GM12864 (cell line): ENCODE measurements at regions not wholly inside any gene's neighbourhood (a gene's known extent, or its start where the extent isn't known, plus 50 kb on each side); places are given as distances from the start of the nearest gene placed in this dataset.

Experiments
- DNase-seq: peaks from one replicate; pipeline ENCODE4 v3.0.0-alpha.2; 2011; ENCODE audit warnings: low read depth
- H3K4me3 ChIP-seq: 2 replicates; pipeline ENCODE4 v1.5.1; 2011; ENCODE audit warnings: mild to moderate bottlenecking, low read depth, low read length, control low read depth
- TF ChIP-seq, protein P1 (sequence below): IDR thresholded peaks from 2 replicates; pipeline ENCODE4 v1.5.1; 2011; ENCODE audit warnings: low read depth, mild to moderate bottlenecking, moderate library complexity, low read length, control low read depth, inconsistent platforms; ENCODE audit errors: missing control alignments

DNA sequence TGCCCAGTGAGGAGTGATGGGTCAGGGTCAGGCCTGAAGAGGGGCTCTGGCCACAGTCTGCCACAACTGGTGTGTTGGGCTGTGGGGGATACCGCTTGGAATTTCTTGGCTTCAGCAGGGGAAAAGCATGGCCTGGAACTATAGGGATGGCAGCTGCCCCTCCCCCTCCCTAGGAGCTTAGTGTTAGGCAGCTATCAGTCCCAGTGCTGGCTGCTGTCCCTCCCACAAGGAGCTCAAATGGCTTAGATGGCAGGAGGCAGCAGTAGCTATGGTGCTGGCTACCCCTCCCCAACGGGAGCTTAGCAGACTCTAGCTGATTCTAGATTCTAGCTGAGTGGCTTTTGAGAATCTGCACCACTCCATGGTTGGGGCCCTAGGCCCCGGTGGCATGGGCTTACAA, 414.5 kb upstream of the HSF2 start:
- no peak for DNase-seq
- H3K4me3 ChIP-seq, result no peak overlapping the region
- TF ChIP-seq, protein P1, sequence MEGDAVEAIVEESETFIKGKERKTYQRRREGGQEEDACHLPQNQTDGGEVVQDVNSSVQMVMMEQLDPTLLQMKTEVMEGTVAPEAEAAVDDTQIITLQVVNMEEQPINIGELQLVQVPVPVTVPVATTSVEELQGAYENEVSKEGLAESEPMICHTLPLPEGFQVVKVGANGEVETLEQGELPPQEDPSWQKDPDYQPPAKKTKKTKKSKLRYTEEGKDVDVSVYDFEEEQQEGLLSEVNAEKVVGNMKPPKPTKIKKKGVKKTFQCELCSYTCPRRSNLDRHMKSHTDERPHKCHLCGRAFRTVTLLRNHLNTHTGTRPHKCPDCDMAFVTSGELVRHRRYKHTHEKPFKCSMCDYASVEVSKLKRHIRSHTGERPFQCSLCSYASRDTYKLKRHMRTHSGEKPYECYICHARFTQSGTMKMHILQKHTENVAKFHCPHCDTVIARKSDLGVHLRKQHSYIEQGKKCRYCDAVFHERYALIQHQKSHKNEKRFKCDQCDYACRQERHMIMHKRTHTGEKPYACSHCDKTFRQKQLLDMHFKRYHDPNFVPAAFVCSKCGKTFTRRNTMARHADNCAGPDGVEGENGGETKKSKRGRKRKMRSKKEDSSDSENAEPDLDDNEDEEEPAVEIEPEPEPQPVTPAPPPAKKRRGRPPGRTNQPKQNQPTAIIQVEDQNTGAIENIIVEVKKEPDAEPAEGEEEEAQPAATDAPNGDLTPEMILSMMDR, result no peak

DNA sequence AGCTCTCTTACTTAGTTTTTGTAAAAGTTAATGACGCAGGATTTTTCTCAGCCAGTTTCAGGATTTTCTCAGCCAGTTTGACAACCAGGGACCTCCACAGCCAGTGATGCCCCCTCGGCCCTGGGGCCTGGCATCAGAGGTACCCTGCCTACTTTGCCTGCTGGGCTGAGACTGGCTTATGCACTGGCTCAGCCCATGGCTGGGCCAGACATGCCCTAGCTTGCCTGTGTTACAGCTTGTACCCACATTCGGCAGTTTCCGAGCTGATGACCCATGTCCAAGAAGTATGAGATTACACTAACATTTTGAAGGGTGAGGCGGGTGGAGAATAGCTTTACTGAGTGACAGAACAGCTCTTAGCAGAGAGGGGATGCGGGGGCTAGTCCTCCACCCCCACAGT, 406.1 kb upstream of the HSF2 start:
- DNase-seq, result no peak
- TF ChIP-seq, protein P1, result no peak
- H3K4me3 ChIP-seq, result no peak overlapping the region

DNA sequence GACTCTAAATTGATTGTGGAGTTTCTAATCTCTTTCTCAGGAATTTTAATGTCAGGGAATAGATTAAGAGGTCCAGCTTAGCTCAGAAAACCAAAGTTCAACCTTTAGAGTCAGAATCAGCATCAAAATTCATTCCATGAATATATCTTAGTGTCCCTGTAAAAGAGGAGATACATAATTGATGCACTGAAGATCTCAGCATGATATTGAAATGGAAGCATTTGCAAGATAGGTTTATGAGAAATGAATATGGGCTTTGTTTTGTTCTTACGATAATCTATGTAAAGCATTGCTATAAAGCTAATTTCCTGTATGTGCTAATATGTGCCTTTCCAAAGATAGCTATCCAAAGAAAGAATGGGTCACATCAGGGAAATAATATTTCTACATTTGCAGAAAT, 404.5 kb upstream of the HSF2 start:
- TF ChIP-seq, protein P1, result no peak
- DNase-seq, result no peak
- no peak overlapping the region for H3K4me3 ChIP-seq

DNA sequence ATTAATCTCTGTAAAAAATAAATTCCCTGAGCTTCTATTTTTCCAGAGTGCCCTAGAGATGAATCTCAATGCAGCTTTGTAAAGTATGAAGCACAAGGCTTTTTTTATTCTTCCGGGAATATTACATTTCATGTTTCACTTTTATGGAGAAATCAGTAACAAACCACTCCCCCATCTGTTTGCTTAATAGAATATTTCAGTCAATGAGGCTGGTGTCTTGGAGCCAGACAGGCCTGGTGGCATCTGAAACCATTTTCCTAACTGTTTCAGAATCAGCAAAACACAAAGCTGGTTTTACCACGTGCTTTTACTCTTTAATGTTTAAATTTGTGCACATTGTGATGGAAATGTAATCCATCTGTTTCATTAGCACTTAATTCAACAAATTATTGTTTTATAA, 400.8 kb upstream of the HSF2 start:
- TF ChIP-seq, protein P1, result no peak
- H3K4me3 ChIP-seq, result no peak overlapping the region
- no peak for DNase-seq

DNA sequence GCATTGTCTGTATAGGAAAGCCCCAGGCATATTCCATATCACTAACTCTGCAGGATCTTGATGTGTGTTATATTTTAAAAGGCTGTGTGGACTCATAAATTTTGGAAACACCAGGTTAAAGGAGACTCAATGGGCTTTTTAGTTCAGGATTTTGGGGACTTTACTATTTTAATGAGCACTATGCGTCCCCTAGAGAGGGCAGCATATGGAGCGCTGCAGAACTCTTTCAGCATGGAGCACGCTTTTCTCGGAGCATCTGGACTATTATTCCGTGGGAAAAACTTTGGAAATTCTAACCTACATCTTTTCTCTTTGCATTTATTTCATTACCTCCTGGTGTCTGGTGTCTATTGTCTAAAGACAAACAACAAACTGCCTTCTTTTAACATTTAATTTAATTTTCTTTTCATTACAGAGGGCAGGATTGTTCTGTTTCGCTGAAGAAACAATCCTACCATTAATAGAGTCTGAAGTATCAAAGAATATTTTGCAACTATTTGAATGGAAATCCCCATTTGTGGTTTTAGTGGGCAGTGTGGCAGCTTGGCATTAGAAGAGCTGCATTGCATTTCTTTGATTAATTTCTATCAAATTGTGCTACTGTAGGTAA, 399.9 kb upstream of the HSF2 start:
- no peak overlapping the region for H3K4me3 ChIP-seq
- TF ChIP-seq, protein P1, result no peak
- no peak for DNase-seq

DNA sequence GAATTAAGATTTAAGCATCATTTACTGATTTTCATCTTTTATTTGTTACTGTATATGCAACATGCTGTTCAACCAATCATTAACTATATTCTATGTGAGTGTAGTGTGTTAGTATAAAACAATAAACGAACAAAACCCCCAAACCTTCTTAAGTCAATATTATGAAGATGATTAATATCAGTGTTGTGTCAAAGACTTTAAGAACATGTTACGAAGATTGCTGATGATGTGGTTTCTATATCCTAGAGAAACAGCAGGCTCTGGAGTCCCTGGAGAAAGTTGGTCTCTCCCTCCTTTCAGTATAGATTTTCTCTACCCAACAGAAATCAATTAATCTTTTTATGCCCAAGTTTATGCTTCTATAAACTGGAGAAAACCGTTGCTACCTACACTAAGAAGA, 393.8 kb upstream of the HSF2 start:
- no peak for DNase-seq
- TF ChIP-seq, protein P1, result no peak
- H3K4me3 ChIP-seq, result no peak overlapping the region

DNA sequence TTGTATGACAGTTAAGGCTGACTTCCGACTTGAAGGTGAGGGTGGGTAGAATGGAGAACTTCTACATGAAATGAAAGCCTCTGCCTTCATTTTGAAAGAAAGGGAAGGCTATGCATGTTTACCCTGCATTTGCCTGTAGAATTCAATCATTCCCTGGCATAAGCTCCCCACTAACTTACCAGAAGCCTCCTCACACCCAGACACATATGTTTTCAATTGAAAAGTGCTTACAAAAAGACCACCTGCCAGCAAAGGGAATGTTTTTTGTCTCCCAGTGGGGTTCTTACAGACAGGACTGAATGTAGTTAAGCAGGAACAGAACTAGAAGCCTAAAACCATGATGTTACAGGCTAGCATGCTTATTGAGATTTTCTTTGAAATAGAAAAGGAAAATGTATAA, 392.1 kb upstream of the HSF2 start:
- TF ChIP-seq, protein P1, result no peak
- no peak overlapping the region for H3K4me3 ChIP-seq
- no peak for DNase-seq
